MM.1S (cell line): ENCODE measurements at regions not wholly inside any gene's neighbourhood (a gene's known extent, or its start where the extent isn't known, plus 50 kb on each side); places are given as distances from the start of the nearest gene placed in this dataset.

ENCODE experiments used
- DNase-seq: peaks from one replicate; pipeline ENCODE4 v3.0.0-alpha.2; 2015
- H2AFZ ChIP-seq: fragments of 300-600 bp; sonication (generic); 2 replicates; pipeline ENCODE4 v1.6.0; 2016; ENCODE audit warnings: antibody characterized with exemption, low read length
- H3F3A ChIP-seq: fragments of 300-600 bp; sonication (generic); 2 replicates; pipeline ENCODE4 v1.6.1; 2016; ENCODE audit warnings: mild to moderate bottlenecking, antibody characterized with exemption, low read length, moderate library complexity, mixed read lengths; ENCODE audit not compliant: insufficient read depth
- H3K27ac ChIP-seq: fragments of 300-600 bp; sonication (generic); 2 replicates; pipeline ENCODE4 v1.5.1; 2016; ENCODE audit warnings: mild to moderate bottlenecking, low read length
- H3K27me3 ChIP-seq: fragments of 300-600 bp; sonication (generic); replicated peaks from 2 replicates; pipeline ENCODE4 v1.6.0; 2016; ENCODE audit warnings: low read length; ENCODE audit not compliant: insufficient read depth
- H3K36me3 ChIP-seq: fragments of 300-600 bp; sonication (generic); replicated peaks from 2 replicates; pipeline ENCODE4 v1.6.1; 2016; ENCODE audit warnings: mild to moderate bottlenecking, low read length, mixed read lengths; ENCODE audit not compliant: insufficient read depth
- H3K4me1 ChIP-seq: fragments of 300-600 bp; sonication (generic); 2 replicates; pipeline ENCODE4 v1.6.1; 2016; ENCODE audit warnings: low read length, mixed read lengths
- H3K4me2 ChIP-seq: fragments of 300-600 bp; sonication (generic); 2 replicates; pipeline ENCODE4 v1.6.0; 2016; ENCODE audit warnings: low read depth, low read length
- H3K4me3 ChIP-seq: fragments of 300-600 bp; sonication (generic); 2 replicates; pipeline ENCODE4 v1.5.1; 2016; ENCODE audit warnings: low read length, mixed read lengths
- H3K79me2 ChIP-seq: fragments of 300-600 bp; sonication (generic); 2 replicates; pipeline ENCODE4 v1.6.1; 2016; ENCODE audit warnings: mixed run types, low read length, mixed read lengths
- H3K9ac ChIP-seq: fragments of 300-600 bp; sonication (generic); 2 replicates; pipeline ENCODE4 v1.6.1; 2016; ENCODE audit warnings: low read length, mixed read lengths
- H3K9me2 ChIP-seq: fragments of 300-600 bp; sonication (generic); replicated peaks from 2 replicates; pipeline ENCODE4 v1.6.1; 2016; ENCODE audit warnings: mild to moderate bottlenecking, low read length, mixed read lengths; ENCODE audit not compliant: insufficient read depth
- H3K9me3 ChIP-seq: fragments of 300-600 bp; sonication (generic); replicated peaks from 2 replicates; pipeline ENCODE4 v1.6.1; 2016; ENCODE audit warnings: mild to moderate bottlenecking, low read length, mixed read lengths; ENCODE audit not compliant: insufficient read depth
- H4K20me1 ChIP-seq: fragments of 300-600 bp; sonication (generic); 2 replicates; pipeline ENCODE4 v1.6.1; 2016; ENCODE audit warnings: mild to moderate bottlenecking, low read length, moderate library complexity, mixed read lengths; ENCODE audit not compliant: insufficient read depth
- EZH2 ChIP-seq: fragments of 300-600 bp; sonication (generic); optimal IDR thresholded peaks from 2 replicates; pipeline ENCODE3; 2017; ENCODE audit warnings: low read depth, mild to moderate bottlenecking, antibody characterized with exemption, low read length, mixed read lengths
- EZH2phosphoT487 ChIP-seq: fragments of 300-600 bp; sonication (generic); IDR thresholded peaks from 2 replicates; pipeline ENCODE4 v1.6.1; 2018; ENCODE audit warnings: antibody characterized with exemption, low read length
- TF ChIP-seq, protein P1 (sequence below): fragments of 300-600 bp; sonication (generic); IDR thresholded peaks from 2 replicates; pipeline ENCODE4 v1.5.1; 2016; ENCODE audit warnings: antibody characterized with exemption, low read length, mixed read lengths

DNA sequence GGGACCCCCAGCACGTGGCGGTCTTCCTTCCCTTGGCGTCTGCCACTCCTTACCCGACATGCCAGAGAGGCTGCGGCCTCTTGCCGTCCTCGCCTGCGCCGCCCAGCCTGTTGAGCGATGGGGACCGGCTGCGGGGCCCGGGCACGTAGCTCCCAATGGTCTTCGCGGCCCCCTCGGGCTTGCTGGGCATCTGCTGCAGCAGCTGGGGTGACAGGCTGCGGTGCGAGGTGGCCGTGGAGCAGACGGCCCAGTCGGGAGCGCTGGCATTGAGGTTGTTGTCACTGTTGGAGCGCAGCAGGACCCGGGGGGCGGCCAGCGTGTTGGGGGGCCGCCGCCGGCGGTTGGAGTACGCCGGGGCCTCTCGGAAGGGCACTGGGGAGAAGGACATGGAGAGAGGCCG is 422.0 kb downstream of the CTTN start:
- Histone ChIP-seq H4K20me1 (no peaks in the 10 kb centered on the region), H3K9me3 (no peaks in the 10 kb centered on the region), H3K27me3 (peaks cover 91% of the 10 kb centered on the region), H3K79me2 (no peaks in the 10 kb centered on the region), H3K4me2 (no peak overlapping the region), H3K36me3 (no peaks in the 10 kb centered on the region), H3F3A (no peaks in the 10 kb centered on the region), H3K4me1 (no peaks in the 10 kb centered on the region), H3K4me3 (no peak overlapping the region), H3K9ac (no peak overlapping the region), H3K9me2 (no peaks in the 10 kb centered on the region), H2AFZ (no peak overlapping the region), H3K27ac (no peak overlapping the region)
- no peak for DNase-seq
- TF ChIP-seq EZH2phosphoT487 (no peak), EZH2 (no peak)
- TF ChIP-seq, protein P1, sequence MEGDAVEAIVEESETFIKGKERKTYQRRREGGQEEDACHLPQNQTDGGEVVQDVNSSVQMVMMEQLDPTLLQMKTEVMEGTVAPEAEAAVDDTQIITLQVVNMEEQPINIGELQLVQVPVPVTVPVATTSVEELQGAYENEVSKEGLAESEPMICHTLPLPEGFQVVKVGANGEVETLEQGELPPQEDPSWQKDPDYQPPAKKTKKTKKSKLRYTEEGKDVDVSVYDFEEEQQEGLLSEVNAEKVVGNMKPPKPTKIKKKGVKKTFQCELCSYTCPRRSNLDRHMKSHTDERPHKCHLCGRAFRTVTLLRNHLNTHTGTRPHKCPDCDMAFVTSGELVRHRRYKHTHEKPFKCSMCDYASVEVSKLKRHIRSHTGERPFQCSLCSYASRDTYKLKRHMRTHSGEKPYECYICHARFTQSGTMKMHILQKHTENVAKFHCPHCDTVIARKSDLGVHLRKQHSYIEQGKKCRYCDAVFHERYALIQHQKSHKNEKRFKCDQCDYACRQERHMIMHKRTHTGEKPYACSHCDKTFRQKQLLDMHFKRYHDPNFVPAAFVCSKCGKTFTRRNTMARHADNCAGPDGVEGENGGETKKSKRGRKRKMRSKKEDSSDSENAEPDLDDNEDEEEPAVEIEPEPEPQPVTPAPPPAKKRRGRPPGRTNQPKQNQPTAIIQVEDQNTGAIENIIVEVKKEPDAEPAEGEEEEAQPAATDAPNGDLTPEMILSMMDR: no peak

DNA sequence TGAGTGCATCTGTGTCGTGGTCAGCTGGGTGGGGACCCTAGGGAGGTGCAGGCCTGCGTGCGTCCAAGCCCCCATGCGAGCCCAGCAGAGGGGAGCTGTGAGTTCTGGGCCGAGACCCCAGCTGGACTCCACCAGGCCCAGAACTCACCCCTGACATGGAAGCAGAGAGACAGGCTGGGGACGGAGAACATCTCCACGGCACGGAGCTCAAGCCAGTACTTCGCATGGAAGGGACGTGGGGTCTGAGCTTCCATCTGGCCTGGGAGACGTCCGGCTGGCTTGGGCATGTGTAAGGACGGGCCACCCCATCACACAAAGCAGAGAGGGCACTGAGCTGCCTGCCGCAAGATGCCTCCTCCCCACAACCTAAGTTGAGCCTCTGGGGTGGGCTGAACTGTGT is 422.4 kb downstream of the CTTN start:
- H3K4me3 ChIP-seq: no peak overlapping the region
- no peaks in the 10 kb centered on the region for H4K20me1 ChIP-seq
- no peaks in the 10 kb centered on the region for H3K36me3 ChIP-seq
- H3K79me2 ChIP-seq: no peaks in the 10 kb centered on the region
- no peaks in the 10 kb centered on the region for H3K4me1 ChIP-seq
- H3K9me2 ChIP-seq: no peaks in the 10 kb centered on the region
- no peak for DNase-seq
- H3K9ac ChIP-seq: no peak overlapping the region
- no peak overlapping the region for H3K27ac ChIP-seq
- no peaks in the 10 kb centered on the region for H3K9me3 ChIP-seq
- TF ChIP-seq, protein P1: no peak
- TF ChIP-seq EZH2phosphoT487 (no peak), EZH2 (no peak)
- H3K4me2 ChIP-seq: no peak overlapping the region
- no peaks in the 10 kb centered on the region for H3F3A ChIP-seq
- no peak overlapping the region for H2AFZ ChIP-seq
- H3K27me3 ChIP-seq: peaks cover 91% of the 10 kb centered on the region

DNA sequence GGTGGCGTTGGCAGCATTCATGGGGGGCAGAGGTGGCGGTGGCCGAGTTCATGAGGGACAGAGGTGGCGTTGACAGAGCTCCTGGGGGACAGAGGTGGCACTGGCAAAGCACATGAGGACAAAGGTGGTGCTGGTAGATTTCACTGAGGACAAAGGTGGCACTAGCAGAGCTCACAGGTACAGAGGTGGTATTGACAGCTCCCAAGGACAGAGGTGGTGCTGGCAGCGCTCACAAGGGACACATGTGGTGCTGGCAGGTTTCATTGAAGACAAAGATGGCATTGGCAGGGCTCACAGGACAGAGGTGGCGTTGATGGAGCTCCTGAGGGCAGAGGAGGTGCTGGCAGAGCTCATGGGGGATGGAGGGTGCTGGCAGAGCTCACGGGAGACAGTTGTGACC is 425.4 kb downstream of the CTTN start:
- Histone ChIP-seq H3K9me2 (no peaks in the 10 kb centered on the region), H3K36me3 (no peaks in the 10 kb centered on the region), H3F3A (no peaks in the 10 kb centered on the region), H3K4me2 (no peak overlapping the region), H3K9me3 (no peaks in the 10 kb centered on the region), H3K27ac (no peak overlapping the region), H3K79me2 (no peaks in the 10 kb centered on the region), H3K4me3 (no peak overlapping the region), H3K4me1 (no peaks in the 10 kb centered on the region), H3K27me3 (peaks cover 94% of the 10 kb centered on the region), H3K9ac (no peak overlapping the region), H4K20me1 (no peaks in the 10 kb centered on the region), H2AFZ (no peak overlapping the region)
- TF ChIP-seq EZH2phosphoT487 (no peak), EZH2 (no peak)
- TF ChIP-seq, protein P1: no peak
- no peak for DNase-seq
